ENCODE measurements at regions not wholly inside any gene's neighbourhood (a gene's known extent, or its start where the extent isn't known, plus 50 kb on each side); places are given as distances from the start of the nearest gene placed in this dataset.

- Histone ChIP-seq H4K20me1 (ENCODE audit: insufficient read depth, low read length) (no peaks in the 10 kb centered on the region), H3K79me2 (ENCODE audit: insufficient read depth, low read length) (no peaks in the 10 kb centered on the region), H3K4me2 (ENCODE audit: insufficient read depth, low read length) (no peak overlapping the region), H3K27ac (ENCODE audit: low read depth, low read length) (no peak overlapping the region), H3K9me3 (ENCODE audit: low read depth, low read length) (no peaks in the 10 kb centered on the region), H3K27me3 (ENCODE audit: insufficient read depth, low read length) (peaks cover 2% of the 10 kb centered on the region), H3K36me3 (ENCODE audit: insufficient read depth, low read length) (no peaks in the 10 kb centered on the region), H2AFZ (ENCODE audit: low read length) (no peak overlapping the region), H3K4me3 (ENCODE audit: insufficient read depth, low read length) (no peak overlapping the region), H3K4me1 (ENCODE audit: insufficient read depth, low read length) (no peaks in the 10 kb centered on the region)
- no peak for DNase-seq (ENCODE audit: insufficient read length, low spot score, missing footprints)
- no peak for TF ChIP-seq CTCF (IDR thresholded peaks at IDR 0.05; ENCODE audit: extremely low read depth, low read depth, low read length)
Measured at GRCh38 chr13:109857325-109857724, 70.9 kb upstream of the IRS2 start.

DNA sequence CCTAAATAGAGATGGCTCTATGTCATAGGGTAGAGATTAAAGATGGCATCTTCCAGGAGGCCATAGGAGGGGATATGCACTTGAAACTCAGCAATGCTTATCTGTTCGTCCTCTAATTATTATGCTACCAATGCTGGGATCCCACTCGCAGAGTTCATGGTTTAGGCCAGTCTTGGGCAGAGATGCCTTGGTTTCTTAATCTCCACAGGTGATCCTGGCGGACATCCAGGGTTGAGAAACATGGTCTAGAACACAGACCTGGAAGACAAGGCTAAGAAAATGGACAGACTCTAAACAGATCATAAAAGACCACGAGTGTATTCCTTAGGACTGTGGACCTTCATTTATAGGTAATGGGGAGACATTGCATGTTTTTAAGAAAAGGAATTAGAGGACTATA, 70.0 kb upstream of the IRS2 start:
- Histone ChIP-seq H3K4me2 (ENCODE audit: insufficient read depth, low read length) (no peak overlapping the region), H3K4me3 (ENCODE audit: insufficient read depth, low read length) (no peak overlapping the region), H3K27me3 (ENCODE audit: insufficient read depth, low read length) (peaks cover 3% of the 10 kb centered on the region), H3K79me2 (ENCODE audit: insufficient read depth, low read length) (no peaks in the 10 kb centered on the region), H2AFZ (ENCODE audit: low read length) (no peak overlapping the region), H4K20me1 (ENCODE audit: insufficient read depth, low read length) (no peaks in the 10 kb centered on the region), H3K27ac (ENCODE audit: low read depth, low read length) (no peak overlapping the region), H3K36me3 (ENCODE audit: insufficient read depth, low read length) (no peaks in the 10 kb centered on the region), H3K4me1 (ENCODE audit: insufficient read depth, low read length) (no peaks in the 10 kb centered on the region), H3K9me3 (ENCODE audit: low read depth, low read length) (no peaks in the 10 kb centered on the region)
- no peak for TF ChIP-seq CTCF (IDR thresholded peaks at IDR 0.05; ENCODE audit: extremely low read depth, low read depth, low read length)
- no peak for DNase-seq (ENCODE audit: insufficient read length, low spot score, missing footprints)

DNA sequence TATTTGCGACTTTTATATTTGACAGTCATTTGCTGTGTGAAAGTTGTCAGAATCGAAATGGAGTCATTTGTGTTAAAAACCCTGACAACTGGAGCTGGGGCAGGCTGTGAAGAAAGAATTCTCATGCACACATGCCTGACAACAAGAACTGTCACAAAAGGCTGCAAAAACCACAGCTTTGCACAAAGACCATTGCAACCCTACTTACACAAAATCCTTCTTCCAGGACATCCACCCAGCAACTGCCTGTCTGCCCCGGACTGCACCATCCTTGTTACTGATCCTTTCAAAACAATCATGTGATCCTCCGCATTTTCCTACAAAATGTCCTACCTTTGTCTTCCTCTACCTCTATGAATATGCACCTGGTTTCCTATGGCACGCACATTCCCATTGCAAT, 66.8 kb upstream of the IRS2 start:
- H4K20me1 ChIP-seq (ENCODE audit: insufficient read depth, low read length), result no peaks in the 10 kb centered on the region
- no peak overlapping the region for H3K4me3 ChIP-seq (ENCODE audit: insufficient read depth, low read length)
- H3K4me1 ChIP-seq (ENCODE audit: insufficient read depth, low read length), result no peaks in the 10 kb centered on the region
- H3K36me3 ChIP-seq (ENCODE audit: insufficient read depth, low read length), result no peaks in the 10 kb centered on the region
- H2AFZ ChIP-seq (ENCODE audit: low read length), result no peak overlapping the region
- no peak for TF ChIP-seq CTCF (IDR thresholded peaks at IDR 0.05; ENCODE audit: extremely low read depth, low read depth, low read length)
- no peaks in the 10 kb centered on the region for H3K79me2 ChIP-seq (ENCODE audit: insufficient read depth, low read length)
- H3K27ac ChIP-seq (ENCODE audit: low read depth, low read length), result no peak overlapping the region
- H3K9me3 ChIP-seq (ENCODE audit: low read depth, low read length), result no peaks in the 10 kb centered on the region
- peaks cover 14% of the 10 kb centered on the region for H3K27me3 ChIP-seq (ENCODE audit: insufficient read depth, low read length)
- DNase-seq (ENCODE audit: insufficient read length, low spot score, missing footprints), result no peak
- no peak overlapping the region for H3K4me2 ChIP-seq (ENCODE audit: insufficient read depth, low read length)

- H3K9me3 ChIP-seq (ENCODE audit: low read depth, low read length), result no peaks in the 10 kb centered on the region
- peaks cover 9% of the 10 kb centered on the region for H3K27me3 ChIP-seq (ENCODE audit: insufficient read depth, low read length)
- H3K36me3 ChIP-seq (ENCODE audit: insufficient read depth, low read length), result no peaks in the 10 kb centered on the region
- H3K4me3 ChIP-seq (ENCODE audit: insufficient read depth, low read length), result no peak overlapping the region
- H2AFZ ChIP-seq (ENCODE audit: low read length), result no peak overlapping the region
- H3K4me1 ChIP-seq (ENCODE audit: insufficient read depth, low read length), result peaks cover 6% of the 10 kb centered on the region
- no peak overlapping the region for H3K4me2 ChIP-seq (ENCODE audit: insufficient read depth, low read length)
- no peak overlapping the region for H3K27ac ChIP-seq (ENCODE audit: low read depth, low read length)
- TF ChIP-seq CTCF (IDR thresholded peaks at IDR 0.05; ENCODE audit: extremely low read depth, low read depth, low read length), result no peak
- no peaks in the 10 kb centered on the region for H4K20me1 ChIP-seq (ENCODE audit: insufficient read depth, low read length)
- no peaks in the 10 kb centered on the region for H3K79me2 ChIP-seq (ENCODE audit: insufficient read depth, low read length)
- DNase-seq (ENCODE audit: insufficient read length, low spot score, missing footprints), result peak; percentile 51
Measured at GRCh38 chr13:109846185-109846584, 59.8 kb upstream of the IRS2 start.
